NT2/D1 (cell line): ENCODE measurements at regions not wholly inside any gene's neighbourhood (a gene's known extent, or its start where the extent isn't known, plus 50 kb on each side); places are given as distances from the start of the nearest gene placed in this dataset.

Experiments used
- SUZ12 ChIP-seq: IDR thresholded peaks from 2 replicates; pipeline ENCODE4 v1.6.1; 2011; ENCODE audit not compliant: insufficient read length, insufficient read depth; ENCODE audit errors: extremely low read depth
- YY1 ChIP-seq: IDR thresholded peaks from 2 replicates; pipeline ENCODE4 v1.6.1; 2011; ENCODE audit not compliant: insufficient read length, insufficient read depth
- ZNF274 ChIP-seq: IDR thresholded peaks from 2 replicates; pipeline ENCODE4 v1.6.1; 2011; ENCODE audit warnings: mild to moderate bottlenecking, low read depth, low read length

- TF ChIP-seq SUZ12 (no peak), YY1 (no peak), ZNF274 (no peak)
Measured at GRCh38 chr21:43355266-43355924, 71.5 kb downstream of the SIK1 start.
